ENCODE measurements at regions not wholly inside any gene's neighbourhood (a gene's known extent, or its start where the extent isn't known, plus 50 kb on each side); places are given as distances from the start of the nearest gene placed in this dataset.

DNA sequence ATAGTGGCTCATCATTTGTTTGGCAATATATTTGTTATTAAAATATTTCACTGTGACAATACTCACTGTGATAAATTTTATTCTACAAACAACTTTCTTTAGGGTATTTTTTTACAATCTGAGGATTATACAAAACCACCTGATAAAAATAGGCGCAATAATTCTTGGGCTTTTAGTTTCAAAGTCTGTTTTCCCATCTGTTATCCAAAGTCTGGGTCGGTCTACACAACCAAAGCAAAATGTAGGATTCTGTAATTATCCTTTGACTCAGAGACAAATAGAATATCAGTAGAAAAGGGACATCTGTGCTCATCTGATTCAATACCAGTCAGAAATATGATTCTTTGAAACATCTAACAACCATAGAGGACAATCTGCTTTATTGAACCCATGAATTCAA, 271.8 kb upstream of the AMIGO2 start:
- intact Hi-C loops (cut with micrococcal nuclease; ENCODE audit: unreplicated experiment), result no loop called here
- DNase-seq (ENCODE audit: low spot score), result no peak
- BruUV-seq (replicated peaks), result no TSS peak
- Histone ChIP-seq H3K9me3 (ENCODE audit: low read depth, low read length, poor library complexity, severe bottlenecking) (no peaks in the 10 kb centered on the region), H3K4me3 (ENCODE audit: low read depth, low read length, poor library complexity, severe bottlenecking) (no peak overlapping the region), H3K27me3 (replicated peaks; ENCODE audit: insufficient read depth, low read depth, low read length, poor library complexity) (no peaks in the 10 kb centered on the region), H3K4me1 (ENCODE audit: insufficient read depth, low read length, poor library complexity, severe bottlenecking) (no peaks in the 10 kb centered on the region), H3K36me3 (ENCODE audit: insufficient read depth, low read length, poor library complexity, severe bottlenecking) (no peaks in the 10 kb centered on the region), H3K27ac (ENCODE audit: low read depth, low read length, poor library complexity, severe bottlenecking) (no peak overlapping the region)
- ChIA-PET CTCF (no interaction called here), POLR2A (ENCODE audit: low non-redundant PET) (no interaction called here)
- TF ChIP-seq EZH2 (IDR thresholded peaks at IDR 0.05; ENCODE audit: borderline replicate concordance, low read depth, low read length, poor library complexity, severe bottlenecking) (no peak), CTCF (conservative IDR thresholded peaks at IDR 0.05; ENCODE audit: low read depth, low read length) (no peak)

- H3K4me3 ChIP-seq (ENCODE audit: low read depth, low read length, poor library complexity, severe bottlenecking), result no peak overlapping the region
- no peak for DNase-seq (ENCODE audit: low spot score)
- H3K27me3 ChIP-seq (replicated peaks; ENCODE audit: insufficient read depth, low read depth, low read length, poor library complexity), result no peaks in the 10 kb centered on the region
- no peak overlapping the region for H3K27ac ChIP-seq (ENCODE audit: low read depth, low read length, poor library complexity, severe bottlenecking)
- BruUV-seq (replicated peaks), result no TSS peak
- no peaks in the 10 kb centered on the region for H3K4me1 ChIP-seq (ENCODE audit: insufficient read depth, low read length, poor library complexity, severe bottlenecking)
- H3K36me3 ChIP-seq (ENCODE audit: insufficient read depth, low read length, poor library complexity, severe bottlenecking), result no peaks in the 10 kb centered on the region
- H3K9me3 ChIP-seq (ENCODE audit: low read depth, low read length, poor library complexity, severe bottlenecking), result no peaks in the 10 kb centered on the region
- ChIA-PET POLR2A (ENCODE audit: low non-redundant PET) (no interaction called here), CTCF (no interaction called here)
- intact Hi-C loops (cut with micrococcal nuclease; ENCODE audit: unreplicated experiment), result no loop called here
- no peak for TF ChIP-seq EZH2 (IDR thresholded peaks at IDR 0.05; ENCODE audit: borderline replicate concordance, low read depth, low read length, poor library complexity, severe bottlenecking)
- TF ChIP-seq CTCF (conservative IDR thresholded peaks at IDR 0.05; ENCODE audit: low read depth, low read length), result no peak
Measured at GRCh38 chr12:47350062-47350408, 270.3 kb upstream of the AMIGO2 start.

DNA sequence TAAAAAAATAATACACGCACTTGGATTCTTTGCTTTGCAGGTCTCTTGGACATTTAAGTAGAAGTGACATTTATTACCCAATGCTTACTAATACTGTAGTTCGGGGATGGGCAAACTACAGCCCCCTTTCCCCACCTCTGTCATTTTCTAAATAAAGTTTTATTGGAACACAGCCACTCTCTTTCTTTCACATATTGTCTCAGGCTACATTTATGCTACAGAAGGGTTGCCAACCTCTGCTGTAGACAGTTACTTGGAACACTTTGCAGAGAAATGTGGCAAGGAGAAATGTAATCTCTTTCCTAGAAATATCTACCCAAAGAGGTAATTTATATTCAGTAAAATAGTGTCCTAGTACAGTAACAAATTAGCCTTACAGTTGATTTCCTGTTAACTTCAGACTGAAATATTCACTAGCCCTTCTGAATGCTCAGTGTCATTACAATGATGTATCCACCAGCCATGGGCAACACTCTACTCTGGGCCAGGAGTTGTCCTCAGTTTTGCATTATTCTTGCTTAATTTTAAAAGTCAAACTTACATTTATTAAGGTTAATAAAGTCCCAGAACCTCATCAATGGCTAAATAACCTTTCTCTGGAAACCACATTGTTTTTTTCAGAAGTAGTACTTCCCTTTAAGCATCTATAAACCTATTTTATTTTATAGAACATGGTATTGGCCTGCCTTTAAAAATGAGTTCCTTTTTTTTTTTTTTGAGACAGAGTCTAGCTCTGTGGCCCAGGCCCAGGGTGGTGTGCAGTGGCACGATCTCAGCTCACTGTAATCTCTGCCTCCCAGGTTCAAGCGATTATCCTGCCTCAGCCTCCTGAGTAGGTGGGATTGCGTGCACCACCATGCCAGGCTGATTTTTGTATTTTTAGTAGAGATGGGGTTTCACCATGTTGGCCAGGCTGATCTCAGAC, 269.6 kb upstream of the AMIGO2 start:
- no peak overlapping the region for H3K27ac ChIP-seq (ENCODE audit: low read depth, low read length, poor library complexity, severe bottlenecking)
- ChIA-PET CTCF (no interaction called here), POLR2A (ENCODE audit: low non-redundant PET) (no interaction called here)
- TF ChIP-seq CTCF (conservative IDR thresholded peaks at IDR 0.05; ENCODE audit: low read depth, low read length) (no peak), EZH2 (IDR thresholded peaks at IDR 0.05; ENCODE audit: borderline replicate concordance, low read depth, low read length, poor library complexity, severe bottlenecking) (no peak)
- H3K27me3 ChIP-seq (replicated peaks; ENCODE audit: insufficient read depth, low read depth, low read length, poor library complexity), result no peaks in the 10 kb centered on the region
- H3K36me3 ChIP-seq (ENCODE audit: insufficient read depth, low read length, poor library complexity, severe bottlenecking), result no peaks in the 10 kb centered on the region
- no peaks in the 10 kb centered on the region for H3K9me3 ChIP-seq (ENCODE audit: low read depth, low read length, poor library complexity, severe bottlenecking)
- DNase-seq (ENCODE audit: low spot score), result no peak
- no peak overlapping the region for H3K4me3 ChIP-seq (ENCODE audit: low read depth, low read length, poor library complexity, severe bottlenecking)
- intact Hi-C loops (cut with micrococcal nuclease; ENCODE audit: unreplicated experiment), result no loop called here
- H3K4me1 ChIP-seq (ENCODE audit: insufficient read depth, low read length, poor library complexity, severe bottlenecking), result no peaks in the 10 kb centered on the region
- BruUV-seq (replicated peaks), result no TSS peak
